LoVo (cell line): ENCODE measurements at regions not wholly inside any gene's neighbourhood (a gene's known extent, or its start where the extent isn't known, plus 50 kb on each side); places are given as distances from the start of the nearest gene placed in this dataset.

ENCODE experiments used
- DNase-seq: peaks from one replicate; pipeline ENCODE4 v3.0.0-alpha.2; 2016; ENCODE audit warnings: low spot score

DNA sequence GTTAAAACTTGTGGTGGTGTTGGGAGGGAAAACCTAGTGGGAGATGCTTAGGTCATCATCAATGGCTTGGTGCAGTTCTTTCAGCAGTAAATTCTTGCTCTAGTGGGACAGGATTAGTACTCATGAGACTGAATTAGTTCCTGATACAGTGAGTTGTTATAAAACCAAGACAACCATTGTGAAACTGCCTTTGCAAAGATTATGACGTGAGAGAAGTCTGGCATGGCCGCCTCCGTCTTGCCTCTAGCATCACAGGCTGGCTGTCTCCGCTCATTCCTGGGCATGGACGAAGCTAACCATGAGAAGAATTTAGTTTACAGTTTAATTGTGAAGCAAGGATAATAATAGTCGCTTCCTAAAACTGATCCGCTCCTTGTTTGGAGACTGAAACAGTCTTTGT lies 186.4 kb downstream of the KIF20B start:
- no peak for DNase-seq

DNA sequence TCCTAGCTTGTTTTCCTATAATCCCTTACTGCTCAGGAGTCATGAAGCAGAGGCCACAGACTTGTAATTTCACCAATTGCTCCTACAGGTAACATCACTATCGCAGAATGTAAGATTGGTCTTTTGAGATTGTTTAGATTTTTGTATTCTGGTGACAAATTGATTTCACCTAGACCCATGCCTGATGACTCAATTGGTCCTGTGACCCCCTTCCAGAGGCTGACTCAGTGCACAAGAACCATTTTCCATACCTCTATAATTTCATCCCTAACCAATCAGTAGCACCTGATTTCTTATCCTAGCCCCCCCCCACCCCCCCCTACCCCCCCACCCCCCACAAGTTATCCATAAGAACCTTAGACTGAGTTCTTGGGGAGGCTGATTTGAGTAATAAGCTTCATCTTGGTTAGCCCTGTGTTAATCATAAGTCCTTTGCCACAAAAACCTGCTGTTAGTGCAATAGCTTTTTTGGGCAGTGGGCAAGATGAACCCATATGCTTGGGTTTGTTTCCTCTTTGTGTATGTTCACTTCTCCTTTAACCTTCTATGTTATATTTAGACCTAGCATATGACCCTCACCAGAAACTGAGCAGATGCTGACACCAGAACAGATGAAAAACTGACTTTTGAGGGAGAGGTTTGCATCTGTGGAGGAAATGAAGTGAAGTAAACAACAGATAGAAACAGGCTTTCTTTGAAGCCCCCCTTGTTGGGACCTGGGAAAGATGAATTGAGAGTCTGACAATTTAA lies 187.1 kb downstream of the KIF20B start:
- DNase-seq = no peak

DNA sequence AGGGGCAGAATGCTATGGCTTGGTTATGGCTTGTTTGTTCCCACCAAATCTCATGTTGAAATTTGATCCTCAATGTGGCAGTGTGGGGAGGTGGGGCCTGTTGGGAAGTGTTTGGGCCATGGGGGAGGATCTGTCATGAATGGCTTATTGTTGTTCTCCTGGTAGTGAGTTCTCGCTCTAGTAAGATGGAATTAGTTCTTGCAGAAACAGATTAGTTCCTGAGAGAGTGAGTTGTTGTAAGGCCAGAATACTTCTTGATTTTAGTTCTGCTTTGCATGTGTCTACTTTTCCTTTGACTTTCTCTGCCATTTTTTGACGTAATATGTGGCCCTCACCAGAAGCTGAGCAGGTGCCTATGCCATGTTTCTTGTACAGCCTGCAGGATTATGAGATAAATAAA lies 188.2 kb downstream of the KIF20B start:
- DNase-seq = no peak

DNA sequence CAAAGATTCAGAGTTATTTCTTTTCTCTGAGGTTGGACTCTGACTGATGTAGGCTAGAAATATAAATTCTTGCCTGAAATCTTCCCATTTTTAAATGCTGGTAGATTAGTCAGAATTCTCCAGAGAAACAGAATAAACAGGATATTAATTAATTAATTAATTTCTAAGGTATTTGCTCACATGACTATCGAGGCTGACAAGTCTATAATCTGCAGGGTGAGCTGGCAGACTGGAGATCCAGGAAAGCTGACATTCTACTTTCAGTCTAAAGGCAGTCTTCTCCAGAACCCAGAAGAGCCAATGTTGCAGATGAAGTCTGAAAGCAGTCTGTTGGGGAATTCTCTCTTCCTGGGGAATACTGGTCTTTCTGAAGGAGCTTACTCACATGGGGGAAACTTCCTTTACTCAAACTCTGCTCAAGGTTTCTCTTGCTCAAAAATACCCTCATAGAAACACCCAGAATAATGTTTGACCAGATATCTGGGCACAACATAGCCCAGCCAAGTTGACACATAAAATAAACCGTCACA lies 189.7 kb downstream of the KIF20B start:
- DNase-seq = no peak

DNA sequence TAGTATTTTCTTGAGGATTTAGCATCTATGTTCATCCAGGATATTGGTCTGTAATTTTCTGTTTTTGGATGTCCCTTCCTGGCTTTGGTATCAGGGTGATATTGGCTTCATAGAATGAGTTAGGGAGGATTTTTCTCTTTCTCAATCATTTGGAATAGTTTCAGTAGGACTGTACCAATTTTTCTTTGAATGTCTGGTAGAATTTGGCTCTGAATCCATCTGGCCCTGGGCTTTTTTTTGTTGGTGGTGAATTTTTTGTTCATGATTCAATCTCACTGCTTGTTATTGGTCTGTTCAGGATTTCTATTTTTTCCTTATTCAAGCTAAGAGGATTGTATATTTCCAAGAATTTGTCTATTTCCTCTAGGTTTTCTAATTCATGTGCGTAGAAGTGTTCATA lies 192.7 kb downstream of the KIF20B start:
- no peak for DNase-seq

- no peak for DNase-seq
Measured at GRCh38 chr10:89900554-89900953, 199.2 kb downstream of the KIF20B start.

GRCh38 chr10:89901895-89902294 lies 200.5 kb downstream of the KIF20B start:
- no peak for DNase-seq

GRCh38 chr10:89904755-89905154 lies 203.4 kb downstream of the KIF20B start:
- DNase-seq = no peak

GRCh38 chr10:89909752-89910151 lies 208.4 kb downstream of the KIF20B start:
- DNase-seq = no peak

DNA sequence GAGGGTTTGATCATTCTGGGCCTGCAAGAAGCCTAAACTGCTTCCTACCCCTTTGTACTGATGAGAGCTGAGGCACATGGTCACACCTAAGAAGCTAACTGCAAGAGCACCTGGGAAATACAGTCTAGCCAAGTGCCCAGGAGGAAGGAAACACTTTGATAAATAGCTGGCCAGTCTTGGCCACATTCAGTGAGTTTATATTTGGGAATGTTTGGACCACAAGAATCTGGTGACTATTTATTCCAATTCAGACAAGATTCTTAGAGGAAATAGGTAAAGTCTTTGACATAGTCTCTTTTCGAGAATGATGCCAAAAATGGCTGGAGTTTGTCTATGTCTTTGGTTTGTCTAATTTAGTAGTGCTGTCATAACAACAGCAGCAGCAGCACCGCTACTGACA lies 213.6 kb downstream of the KIF20B start:
- no peak for DNase-seq

- no peak for DNase-seq
Measured at GRCh38 chr10:89915968-89916367, 214.6 kb downstream of the KIF20B start.

DNA sequence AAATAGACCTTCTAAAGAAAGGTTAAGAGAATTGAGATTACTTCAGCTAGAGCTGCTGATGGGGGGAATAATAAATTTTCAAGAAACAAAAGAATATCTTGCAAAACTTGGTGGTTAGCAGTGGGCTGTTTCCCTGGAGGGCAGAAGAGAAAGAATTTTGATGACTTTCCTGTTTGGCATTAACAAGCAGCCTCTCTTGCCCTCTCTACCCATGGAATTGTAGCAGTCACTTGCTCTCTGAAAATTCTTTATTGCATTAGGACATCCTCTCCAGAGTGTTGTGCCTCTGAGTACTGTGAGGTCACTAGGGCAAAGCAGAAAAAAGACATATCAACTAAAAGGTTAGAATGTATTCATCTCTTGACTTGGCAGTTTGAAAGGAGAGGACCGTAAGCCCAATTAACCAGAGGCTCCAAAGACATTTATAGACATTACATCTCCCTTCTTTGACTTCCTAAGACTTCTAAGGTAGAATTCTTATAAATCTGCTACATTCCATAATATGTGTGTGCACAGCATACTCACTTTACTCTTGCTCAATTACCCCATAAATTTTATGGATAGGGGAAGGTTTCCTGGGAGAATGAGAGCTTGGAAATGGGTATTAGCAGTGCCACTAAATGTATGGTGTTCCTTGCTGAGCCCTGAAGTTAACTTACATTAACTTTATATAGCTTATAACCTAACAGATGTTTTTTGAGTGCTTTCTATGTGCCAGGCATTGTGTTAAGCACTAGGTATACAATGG lies 215.3 kb downstream of the KIF20B start:
- DNase-seq = no peak

DNA sequence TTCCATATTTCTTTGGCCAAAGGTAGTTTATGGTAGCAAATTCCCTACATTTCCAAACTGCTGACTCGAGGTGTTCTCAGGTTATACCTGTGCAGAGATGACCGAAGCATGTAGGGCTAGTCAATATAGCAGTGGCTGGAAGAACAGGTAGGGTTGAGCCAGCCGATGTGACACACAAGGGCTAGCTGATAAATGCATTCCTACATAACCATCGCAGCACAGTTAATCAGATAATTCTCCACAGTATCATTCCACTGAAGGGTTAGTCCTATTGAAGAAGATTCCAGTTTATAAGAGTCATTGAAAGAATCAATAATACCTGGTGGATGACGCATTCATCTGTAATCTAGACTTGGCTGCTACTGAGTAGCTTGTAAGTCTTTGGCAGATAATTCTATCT lies 220.0 kb downstream of the KIF20B start:
- DNase-seq = peak; percentile 51

- no peak for DNase-seq
Measured at GRCh38 chr10:89923661-89924060, 222.3 kb downstream of the KIF20B start.

DNA sequence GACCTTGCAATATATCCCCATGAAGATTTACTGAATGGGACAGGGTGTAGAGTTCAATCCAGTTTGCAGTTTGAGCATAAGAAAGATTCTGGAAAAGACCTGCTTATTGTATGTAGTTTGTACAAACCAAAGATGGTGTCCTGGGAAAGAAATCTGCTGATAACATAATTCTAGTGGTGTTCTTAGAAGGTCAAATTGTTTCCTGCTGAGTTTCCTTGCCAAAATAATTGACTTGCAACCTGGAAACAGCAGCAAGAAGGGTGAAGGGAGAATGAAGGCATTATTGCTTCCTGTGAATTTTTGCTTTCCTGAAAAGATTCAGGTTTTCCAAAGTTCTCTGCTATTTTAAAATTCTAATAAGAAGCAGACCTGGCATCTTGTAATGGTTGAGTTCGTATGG lies 222.9 kb downstream of the KIF20B start:
- no peak for DNase-seq

DNA sequence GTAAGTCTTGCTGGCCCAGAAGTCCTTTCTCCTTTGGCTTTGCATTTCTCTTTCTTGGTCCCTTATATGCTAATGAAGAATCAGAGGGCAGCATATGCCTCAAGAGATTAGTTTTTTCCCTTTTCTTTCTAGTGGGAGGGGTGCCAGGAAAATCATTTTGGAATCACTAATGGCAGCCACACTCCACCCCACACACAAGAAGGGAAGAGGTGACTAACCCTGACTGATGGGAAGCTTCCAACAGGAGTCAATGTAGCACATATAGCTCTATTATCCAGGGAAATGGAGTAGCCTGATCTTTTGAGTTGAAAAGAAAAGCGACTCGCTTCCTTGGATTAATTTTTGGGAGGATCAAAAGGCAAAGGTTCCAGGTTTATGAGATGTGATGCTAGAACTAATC lies 225.3 kb downstream of the KIF20B start:
- no peak for DNase-seq

GRCh38 chr10:89929282-89930026 lies 228.1 kb downstream of the KIF20B start:
- DNase-seq = no peak

DNA sequence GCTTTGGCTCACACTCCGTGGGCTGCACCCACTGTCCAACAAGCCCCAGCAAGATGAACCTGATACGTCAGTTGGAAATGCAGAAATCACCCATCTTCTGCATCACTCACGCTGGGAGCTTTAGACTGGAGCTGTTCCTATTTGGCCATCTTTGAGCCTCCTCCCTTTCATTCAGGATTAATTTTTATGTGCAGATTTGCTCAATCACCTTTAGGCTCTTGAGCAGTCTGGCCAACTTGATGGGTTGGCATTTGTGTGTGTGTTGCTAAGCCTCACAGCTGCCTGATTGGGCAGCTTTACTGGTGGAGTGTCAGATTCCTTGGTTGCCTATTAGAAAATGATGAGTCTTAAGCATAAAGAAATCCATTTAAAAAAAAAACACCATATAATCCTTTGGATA lies 236.1 kb downstream of the KIF20B start:
- no peak for DNase-seq

- no peak for DNase-seq
Measured at GRCh38 chr10:89940076-89940475, 238.7 kb downstream of the KIF20B start.

DNA sequence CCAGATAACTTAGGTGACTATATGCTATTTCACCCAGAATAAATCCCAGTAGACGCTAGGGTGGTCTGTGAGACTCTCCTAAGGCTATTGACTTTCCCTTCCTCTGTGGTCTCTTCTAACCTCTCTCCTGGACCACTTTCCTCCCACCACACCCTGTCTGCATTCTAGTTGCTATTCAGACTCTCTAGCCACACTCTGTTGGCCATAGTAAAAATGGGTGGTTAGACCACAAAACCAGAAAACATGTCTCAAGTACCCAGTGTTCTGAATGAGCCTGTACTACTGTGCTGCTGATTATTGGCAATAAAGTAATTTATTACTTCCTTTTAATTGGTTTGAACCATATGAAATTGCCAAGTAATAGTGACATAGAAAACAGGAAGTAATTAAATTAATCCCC lies 240.8 kb downstream of the KIF20B start:
- DNase-seq = no peak

DNA sequence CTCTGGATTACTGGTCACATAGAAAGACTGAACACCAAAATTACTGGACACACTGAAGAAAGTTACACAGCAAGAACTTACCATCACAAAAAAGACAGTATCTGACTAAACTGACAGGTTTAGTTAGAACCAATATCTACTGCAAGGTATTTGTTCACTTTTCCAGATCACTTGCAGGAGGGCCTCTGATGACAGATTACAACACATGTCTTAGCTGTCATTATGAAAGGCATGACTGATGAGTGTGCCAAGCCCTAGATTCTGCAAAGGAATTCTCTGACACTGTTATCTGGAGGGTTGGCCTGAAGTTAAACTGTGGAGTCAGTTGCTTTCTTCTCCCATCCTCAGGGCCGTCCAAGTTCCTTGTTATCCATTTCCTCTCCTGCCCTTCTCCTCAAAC lies 242.7 kb downstream of the KIF20B start:
- DNase-seq = no peak

GRCh38 chr10:89946106-89946505 lies 244.7 kb downstream of the KIF20B start:
- DNase-seq = no peak

GRCh38 chr10:89949496-89949895 lies 248.1 kb downstream of the KIF20B start:
- DNase-seq = no peak
